OCI-LY1 (cell line): ENCODE measurements at regions not wholly inside any gene's neighbourhood (a gene's known extent, or its start where the extent isn't known, plus 50 kb on each side); places are given as distances from the start of the nearest gene placed in this dataset.

Experiments
- H2AFZ ChIP-seq: fragments of 200-600 bp; sonication (generic), shearing (Covaris generic); 2 replicates; pipeline ENCODE4 v1.6.0; 2014; ENCODE audit warnings: antibody characterized with exemption, mild to moderate bottlenecking, low read length
- H3F3A ChIP-seq: fragments of 200-600 bp; sonication (generic), shearing (Covaris generic); 2 replicates; pipeline ENCODE4 v1.6.0; 2014; ENCODE audit warnings: mild to moderate bottlenecking, antibody characterized with exemption, low read length, moderate library complexity; ENCODE audit not compliant: insufficient read depth
- H3K27ac ChIP-seq: fragments of 200-600 bp; sonication (generic); 2 replicates; pipeline ENCODE4 v1.5.1; 2014; ENCODE audit warnings: low read length, mixed run types, mild to moderate bottlenecking, low read depth; ENCODE audit not compliant: poor library complexity, severe bottlenecking
- H3K27me3 ChIP-seq: fragments of 200-600 bp; sonication (generic); 2 replicates; pipeline ENCODE4 v1.6.0; 2014; ENCODE audit warnings: antibody characterized with exemption, mild to moderate bottlenecking, low read length, moderate library complexity; ENCODE audit not compliant: insufficient read depth
- H3K36me3 ChIP-seq: fragments of 200-600 bp; sonication (generic); 2 replicates; pipeline ENCODE4 v1.6.1; 2014; ENCODE audit warnings: mild to moderate bottlenecking, antibody characterized with exemption, low read length, moderate library complexity, mixed read lengths; ENCODE audit not compliant: insufficient read depth
- H3K4me1 ChIP-seq: fragments of 200-600 bp; sonication (generic); 2 replicates; pipeline ENCODE4 v1.5.1; 2014; ENCODE audit warnings: mild to moderate bottlenecking, low read length, moderate library complexity; ENCODE audit not compliant: insufficient read depth, severe bottlenecking
- H3K4me2 ChIP-seq: fragments of 200-600 bp; sonication (generic), shearing (Covaris generic); 2 replicates; pipeline ENCODE4 v1.6.1; 2014; ENCODE audit warnings: low read length
- H3K4me3 ChIP-seq: fragments of 200-600 bp; sonication (generic); 2 replicates; pipeline ENCODE4 v1.5.1; 2014; ENCODE audit warnings: low read length, low read depth, mild to moderate bottlenecking, mixed read lengths; ENCODE audit not compliant: poor library complexity, severe bottlenecking
- H3K79me2 ChIP-seq: fragments of 200-600 bp; shearing (Covaris generic); 2 replicates; pipeline ENCODE4 v1.6.1; 2016; ENCODE audit warnings: mixed run types, low read length, mixed read lengths; ENCODE audit not compliant: insufficient read depth
- H3K9ac ChIP-seq: fragments of 200-600 bp; sonication (generic), shearing (Covaris generic); 2 replicates; pipeline ENCODE4 v1.6.1; 2014; ENCODE audit warnings: mild to moderate bottlenecking, low read length, mixed read lengths
- H3K9me2 ChIP-seq: fragments of 200-600 bp; sonication (generic), shearing (Covaris generic); 2 replicates; pipeline ENCODE4 v1.6.1; 2014; ENCODE audit warnings: low read depth, mild to moderate bottlenecking, low read length, mixed read lengths
- H3K9me3 ChIP-seq: fragments of 200-600 bp; shearing (Covaris generic); 2 replicates; pipeline ENCODE4 v1.6.1; 2014; ENCODE audit warnings: low read length, mixed read lengths
- H4K20me1 ChIP-seq: fragments of 200-600 bp; sonication (generic), shearing (Covaris generic); 2 replicates; pipeline ENCODE4 v1.6.0; 2016; ENCODE audit warnings: mild to moderate bottlenecking, low read length; ENCODE audit not compliant: insufficient read depth
- EZH2 ChIP-seq: fragments of 200-600 bp; sonication (generic), shearing (Covaris generic); IDR thresholded peaks from 2 replicates; pipeline ENCODE4 v1.8.0; 2017; ENCODE audit warnings: borderline replicate concordance, mixed run types, mild to moderate bottlenecking, antibody characterized with exemption, low read length, moderate library complexity, mixed read lengths
- TF ChIP-seq, protein P1 (sequence below): fragments of 200-600 bp; sonication (generic), shearing (Covaris generic); IDR thresholded peaks from 2 replicates; pipeline ENCODE4 v1.5.1; 2017; ENCODE audit warnings: mild to moderate bottlenecking, antibody characterized with exemption, low read length, moderate library complexity, mixed read lengths

DNA sequence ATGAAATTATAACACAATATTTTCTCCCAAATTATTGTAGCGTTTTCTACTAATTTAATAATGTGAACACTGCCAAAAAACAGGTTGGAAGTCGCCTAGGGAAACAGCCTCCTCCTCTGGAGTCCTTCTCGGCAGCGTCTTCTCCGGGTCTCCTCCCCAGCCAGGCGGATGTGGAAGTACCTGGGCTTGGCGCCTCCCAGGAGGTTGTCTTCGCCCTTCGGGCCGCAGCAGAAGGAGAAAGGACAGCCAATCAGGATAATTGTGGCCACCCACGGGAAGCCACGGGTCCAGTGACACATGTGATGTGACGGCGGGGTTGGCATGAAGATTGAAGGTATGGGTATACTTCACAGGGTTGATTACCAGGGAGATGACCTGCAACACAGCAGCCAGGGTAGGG is 491.2 kb downstream of the PYDC2 start:
- Histone ChIP-seq H3F3A (no peaks in the 10 kb centered on the region), H3K79me2 (no peaks in the 10 kb centered on the region), H3K9ac (no peak overlapping the region), H4K20me1 (no peaks in the 10 kb centered on the region), H3K4me1 (no peaks in the 10 kb centered on the region), H3K4me3 (no peak overlapping the region), H2AFZ (no peak overlapping the region), H3K9me2 (no peaks in the 10 kb centered on the region), H3K27me3 (no peaks in the 10 kb centered on the region), H3K9me3 (no peaks in the 10 kb centered on the region), H3K27ac (no peak overlapping the region), H3K36me3 (no peaks in the 10 kb centered on the region), H3K4me2 (no peak overlapping the region)
- TF ChIP-seq EZH2: no peak
- TF ChIP-seq, protein P1, sequence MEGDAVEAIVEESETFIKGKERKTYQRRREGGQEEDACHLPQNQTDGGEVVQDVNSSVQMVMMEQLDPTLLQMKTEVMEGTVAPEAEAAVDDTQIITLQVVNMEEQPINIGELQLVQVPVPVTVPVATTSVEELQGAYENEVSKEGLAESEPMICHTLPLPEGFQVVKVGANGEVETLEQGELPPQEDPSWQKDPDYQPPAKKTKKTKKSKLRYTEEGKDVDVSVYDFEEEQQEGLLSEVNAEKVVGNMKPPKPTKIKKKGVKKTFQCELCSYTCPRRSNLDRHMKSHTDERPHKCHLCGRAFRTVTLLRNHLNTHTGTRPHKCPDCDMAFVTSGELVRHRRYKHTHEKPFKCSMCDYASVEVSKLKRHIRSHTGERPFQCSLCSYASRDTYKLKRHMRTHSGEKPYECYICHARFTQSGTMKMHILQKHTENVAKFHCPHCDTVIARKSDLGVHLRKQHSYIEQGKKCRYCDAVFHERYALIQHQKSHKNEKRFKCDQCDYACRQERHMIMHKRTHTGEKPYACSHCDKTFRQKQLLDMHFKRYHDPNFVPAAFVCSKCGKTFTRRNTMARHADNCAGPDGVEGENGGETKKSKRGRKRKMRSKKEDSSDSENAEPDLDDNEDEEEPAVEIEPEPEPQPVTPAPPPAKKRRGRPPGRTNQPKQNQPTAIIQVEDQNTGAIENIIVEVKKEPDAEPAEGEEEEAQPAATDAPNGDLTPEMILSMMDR: no peak

DNA sequence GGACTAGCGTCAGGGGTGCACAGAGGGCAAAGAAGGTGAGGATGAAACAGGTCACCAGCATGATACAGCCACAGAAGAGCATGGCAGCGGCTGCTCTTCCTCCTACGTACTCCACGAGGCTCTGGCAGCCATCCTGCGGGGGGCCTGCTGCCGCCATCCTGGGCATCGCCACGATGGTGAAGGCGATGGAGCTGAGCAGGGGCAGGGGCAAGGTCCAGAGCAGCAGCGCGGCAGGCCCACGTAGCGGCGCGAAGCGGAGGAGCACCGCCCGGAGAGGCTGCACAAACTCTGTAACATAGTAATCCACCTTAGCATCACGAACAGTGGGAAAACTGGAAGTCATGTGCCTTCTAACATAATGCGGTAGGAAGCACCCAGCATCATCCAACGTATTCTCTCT is 491.6 kb downstream of the PYDC2 start:
- H3F3A ChIP-seq: no peaks in the 10 kb centered on the region
- H3K9ac ChIP-seq: no peak overlapping the region
- H3K4me1 ChIP-seq: no peaks in the 10 kb centered on the region
- no peaks in the 10 kb centered on the region for H3K79me2 ChIP-seq
- H4K20me1 ChIP-seq: no peaks in the 10 kb centered on the region
- H3K9me2 ChIP-seq: no peaks in the 10 kb centered on the region
- H3K9me3 ChIP-seq: no peaks in the 10 kb centered on the region
- H3K36me3 ChIP-seq: no peaks in the 10 kb centered on the region
- no peaks in the 10 kb centered on the region for H3K27me3 ChIP-seq
- H3K4me2 ChIP-seq: no peak overlapping the region
- no peak overlapping the region for H2AFZ ChIP-seq
- H3K27ac ChIP-seq: no peak overlapping the region
- no peak overlapping the region for H3K4me3 ChIP-seq
- TF ChIP-seq, protein P1: no peak
- no peak for TF ChIP-seq EZH2

DNA sequence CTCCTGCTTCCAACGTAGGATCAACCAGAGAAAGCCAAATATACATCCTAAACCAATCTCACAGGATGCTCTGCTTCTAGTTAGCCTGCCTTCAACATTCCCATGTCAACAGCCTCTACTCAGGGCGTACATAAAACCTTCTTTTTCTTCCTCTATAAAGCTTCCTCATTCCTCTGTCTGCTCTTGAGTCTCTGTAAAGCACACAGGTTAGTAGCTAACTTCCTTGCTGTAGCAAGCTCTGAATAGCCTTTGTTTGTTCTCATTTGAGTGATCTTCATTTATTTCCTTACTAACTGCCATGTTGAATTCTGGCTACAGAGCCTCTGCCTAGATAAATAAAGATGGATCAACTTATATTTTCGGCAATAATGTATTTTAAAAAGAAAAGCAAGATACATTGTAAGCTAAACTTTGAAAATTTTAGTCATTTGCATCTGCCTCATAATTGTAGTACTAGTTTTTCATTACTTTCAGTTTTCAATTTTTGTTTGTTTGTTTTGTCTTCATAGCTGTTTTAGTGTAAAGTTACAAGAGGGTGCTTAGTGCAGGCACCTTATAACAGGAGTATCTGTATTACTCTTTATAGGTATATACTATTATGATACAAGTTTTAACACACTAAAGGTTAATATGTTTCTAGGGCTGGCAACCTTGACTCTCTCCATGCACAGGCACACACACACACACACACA is 498.2 kb downstream of the PYDC2 start:
- H3K9me3 ChIP-seq: no peaks in the 10 kb centered on the region
- no peaks in the 10 kb centered on the region for H3K36me3 ChIP-seq
- no peaks in the 10 kb centered on the region for H3K27me3 ChIP-seq
- H3K4me1 ChIP-seq: no peaks in the 10 kb centered on the region
- no peak overlapping the region for H3K27ac ChIP-seq
- H3K4me2 ChIP-seq: no peak overlapping the region
- TF ChIP-seq EZH2: no peak
- TF ChIP-seq, protein P1: no peak
- no peak overlapping the region for H3K9ac ChIP-seq
- H3K4me3 ChIP-seq: no peak overlapping the region
- no peak overlapping the region for H2AFZ ChIP-seq
- no peaks in the 10 kb centered on the region for H3F3A ChIP-seq
- no peaks in the 10 kb centered on the region for H3K9me2 ChIP-seq
- no peaks in the 10 kb centered on the region for H3K79me2 ChIP-seq
- no peaks in the 10 kb centered on the region for H4K20me1 ChIP-seq
